ENCODE measurements at regions not wholly inside any gene's neighbourhood (a gene's known extent, or its start where the extent isn't known, plus 50 kb on each side); places are given as distances from the start of the nearest gene placed in this dataset.

- ATAC-seq: no peak
Measured at GRCh38 chr1:101379037-101379436, 142.2 kb downstream of the S1PR1 start.

GRCh38 chr1:101379950-101380349 lies 143.1 kb downstream of the S1PR1 start:
- no peak for TF ChIP-seq ARNTL (CRISPR knock-in tag; IDR thresholded peaks at IDR 0.05; ENCODE audit: borderline replicate concordance, low read depth)
- no peak for TF ChIP-seq TCF4 (CRISPR knock-in tag; IDR thresholded peaks at IDR 0.05; ENCODE audit: borderline replicate concordance)
- TF ChIP-seq POU6F1 (CRISPR knock-in tag; IDR thresholded peaks at IDR 0.05; ENCODE audit: borderline replicate concordance, low read depth): no peak
- TF ChIP-seq SNAI2 (CRISPR knock-in tag; IDR thresholded peaks at IDR 0.05): no peak
- TF ChIP-seq CREB5 (CRISPR knock-in tag; IDR thresholded peaks at IDR 0.05; ENCODE audit: low read depth): no peak
- ATAC-seq: no peak

More at GRCh38 chr1:101379037-101379436, 142.2 kb downstream of the S1PR1 start:
- TF ChIP-seq PPARA (CRISPR knock-in tag; IDR thresholded peaks at IDR 0.05; ENCODE audit: borderline replicate concordance): no peak
- TF ChIP-seq CSRNP3 (CRISPR knock-in tag; IDR thresholded peaks at IDR 0.05): no peak
- no peak for TF ChIP-seq RARB (CRISPR knock-in tag; IDR thresholded peaks at IDR 0.05)
- no peak for TF ChIP-seq ISL1 (CRISPR knock-in tag; IDR thresholded peaks at IDR 0.05)
- no peak for TF ChIP-seq ZFP3 (CRISPR knock-in tag; IDR thresholded peaks at IDR 0.05)
- TF ChIP-seq TOX (CRISPR knock-in tag; IDR thresholded peaks at IDR 0.05; ENCODE audit: borderline replicate concordance): no peak
- TF ChIP-seq PATZ1 (CRISPR knock-in tag; IDR thresholded peaks at IDR 0.05; ENCODE audit: borderline replicate concordance): no peak
- no peak for TF ChIP-seq BACH2 (CRISPR knock-in tag; IDR thresholded peaks at IDR 0.05; ENCODE audit: borderline replicate concordance)
- no peak for TF ChIP-seq ZC3H10 (CRISPR knock-in tag; IDR thresholded peaks at IDR 0.05)

GRCh38 chr1:101382135-101382534 lies 145.3 kb downstream of the S1PR1 start:
- TF ChIP-seq PPARA (CRISPR knock-in tag; IDR thresholded peaks at IDR 0.05; ENCODE audit: borderline replicate concordance) (no peak), GLIS3 (CRISPR knock-in tag; IDR thresholded peaks at IDR 0.05) (no peak), POU6F1 (CRISPR knock-in tag; IDR thresholded peaks at IDR 0.05; ENCODE audit: borderline replicate concordance, low read depth) (no peak), PATZ1 (CRISPR knock-in tag; IDR thresholded peaks at IDR 0.05; ENCODE audit: borderline replicate concordance) (no peak), ARNTL (CRISPR knock-in tag; IDR thresholded peaks at IDR 0.05; ENCODE audit: borderline replicate concordance, low read depth) (no peak), ZC3H10 (CRISPR knock-in tag; IDR thresholded peaks at IDR 0.05) (no peak), TOX (CRISPR knock-in tag; IDR thresholded peaks at IDR 0.05; ENCODE audit: borderline replicate concordance) (no peak), ZNF8 (CRISPR knock-in tag; IDR thresholded peaks at IDR 0.05) (no peak), ZFP3 (CRISPR knock-in tag; IDR thresholded peaks at IDR 0.05) (no peak), ISL1 (CRISPR knock-in tag; IDR thresholded peaks at IDR 0.05) (no peak), CSDC2 (CRISPR knock-in tag; IDR thresholded peaks at IDR 0.05) (no peak), TSHZ2 (CRISPR knock-in tag; IDR thresholded peaks at IDR 0.05) (no peak), ZNF70 (CRISPR knock-in tag; IDR thresholded peaks at IDR 0.05) (no peak), SNAI2 (CRISPR knock-in tag; IDR thresholded peaks at IDR 0.05) (no peak), RARB (CRISPR knock-in tag; IDR thresholded peaks at IDR 0.05) (no peak)
- ATAC-seq: no peak
